HEK293 (cell line): ENCODE measurements at regions not wholly inside any gene's neighbourhood (a gene's known extent, or its start where the extent isn't known, plus 50 kb on each side); places are given as distances from the start of the nearest gene placed in this dataset.
A peak's percentile ranks its signal among the peaks of the same experiment; 100 is the strongest.

ENCODE experiments used
- CTCF ChIA-PET: fragments of 350-600 bp; formaldehyde crosslinking; extraction: SDS; loops from one replicate; lab custom pipeline; 2021; ENCODE audit warnings: antibody characterized with exemption; lab: Yijun Ruan, JAX
- POLR2A ChIA-PET: fragments of 300-600 bp; formaldehyde crosslinking; extraction: SDS; loops from one replicate; lab custom pipeline; 2020; ENCODE audit warnings: antibody characterized with exemption, inconsistent platforms; lab: Yijun Ruan, JAX
- H3K27ac ChIP-seq: fragments of 200-500 bp; sonication (Bioruptor generic); 2 replicates; pipeline ENCODE4 v1.5.1; 2014; ENCODE audit warnings: low read depth, low read length, control low read depth, inconsistent platforms; ENCODE audit errors: extremely low read depth
- H3K36me3 ChIP-seq, 2 experiments: fragments of 200-500 bp in 1 of 2; sonication (Bioruptor generic) in 1 of 2; 1 replicate in 1 of 2; 2 replicates in 1 of 2; pipeline ENCODE4 v1.5.1; 2014 to 2017; ENCODE audit warnings: inconsistent platforms in 2 of 2, low read length in 2 of 2; ENCODE audit not compliant: control insufficient read depth in 2 of 2, insufficient read depth in 1 of 2
- H3K4me1 ChIP-seq: fragments of 200-500 bp; sonication (Bioruptor generic); 2 replicates; pipeline ENCODE4 v1.5.1; 2014; ENCODE audit warnings: mild to moderate bottlenecking, low read length, inconsistent platforms; ENCODE audit not compliant: control insufficient read depth, insufficient read depth
- H3K4me3 ChIP-seq: 2 replicates; pipeline ENCODE4 v1.5.1; 2011; ENCODE audit warnings: low read depth, mild to moderate bottlenecking, control low read depth, low read length, moderate library complexity
- H3K9me3 ChIP-seq: fragments of 200-500 bp; sonication (Bioruptor generic); 2 replicates; pipeline ENCODE4 v1.5.1; 2014; ENCODE audit warnings: low read depth, low read length, inconsistent platforms; ENCODE audit not compliant: control insufficient read depth, insufficient read depth
- ATF2 ChIP-seq: fragments of 450-650 bp; formaldehyde crosslinking; IDR thresholded peaks from 2 replicates; pipeline ENCODE4 v1.5.1; 2016; ENCODE audit warnings: missing biosample characterization, missing genetic modification characterization, low read depth
- GLI2 ChIP-seq: fragments of 450-650 bp; formaldehyde crosslinking; IDR thresholded peaks from 2 replicates; pipeline ENCODE4; 2017; ENCODE audit warnings: missing biosample characterization, missing genetic modification characterization, low read depth, borderline replicate concordance
- GLIS1 ChIP-seq: fragments of 450-650 bp; formaldehyde crosslinking; IDR thresholded peaks from 2 replicates; pipeline ENCODE4 v1.5.1; 2016; ENCODE audit warnings: missing biosample characterization, missing genetic modification characterization
- HIC1 ChIP-seq: fragments of 450-650 bp; formaldehyde crosslinking; IDR thresholded peaks from 2 replicates; pipeline ENCODE4 v1.5.1; 2016; ENCODE audit warnings: missing biosample characterization, missing genetic modification characterization
- HOXD13 ChIP-seq: sonication (generic); formaldehyde crosslinking; IDR thresholded peaks from 2 replicates; pipeline ENCODE4 v1.8.0; 2022; ENCODE audit warnings: missing genetic modification reagents, borderline replicate concordance
- KLF10 ChIP-seq: fragments of 450-650 bp; IDR thresholded peaks from 2 replicates; pipeline ENCODE4 v1.5.1; 2018; ENCODE audit warnings: missing biosample characterization, mild to moderate bottlenecking, missing genetic modification characterization
- SCRT1 ChIP-seq: fragments of 450-650 bp; formaldehyde crosslinking; IDR thresholded peaks from 2 replicates; pipeline ENCODE4 v1.5.1; 2016; ENCODE audit warnings: missing biosample characterization, missing genetic modification characterization, borderline replicate concordance
- SETDB1 ChIP-seq: IDR thresholded peaks from one replicate; pipeline ENCODE4 v1.6.1; 2017; ENCODE audit warnings: mild to moderate bottlenecking, low read length, moderate library complexity, mixed read lengths; ENCODE audit not compliant: insufficient read length
- SP7 ChIP-seq: fragments of 450-650 bp; formaldehyde crosslinking; IDR thresholded peaks from 2 replicates; pipeline ENCODE4 v1.5.1; 2016; ENCODE audit warnings: missing biosample characterization, missing genetic modification characterization
- ZBTB26 ChIP-seq: fragments of 450-650 bp; formaldehyde crosslinking; optimal IDR thresholded peaks from 2 replicates; pipeline ENCODE3; 2016; ENCODE audit warnings: missing biosample characterization, mild to moderate bottlenecking, missing genetic modification characterization
- ZBTB7A ChIP-seq: fragments of 450-650 bp; formaldehyde crosslinking; IDR thresholded peaks from 2 replicates; pipeline ENCODE4 v1.5.1; 2016; ENCODE audit warnings: low read depth, missing biosample characterization, missing genetic modification characterization
- ZFP69B ChIP-seq: fragments of 450-650 bp; formaldehyde crosslinking; IDR thresholded peaks from 2 replicates; pipeline ENCODE4 v1.5.1; 2016; ENCODE audit warnings: missing biosample characterization, missing genetic modification characterization
- ZNF10 ChIP-seq: fragments of 450-650 bp; formaldehyde crosslinking; IDR thresholded peaks from 2 replicates; pipeline ENCODE4 v1.5.1; 2017; ENCODE audit warnings: missing biosample characterization, missing genetic modification characterization
- ZNF433 ChIP-seq: fragments of 450-650 bp; formaldehyde crosslinking; IDR thresholded peaks from 2 replicates; pipeline ENCODE4 v1.5.1; 2016; ENCODE audit warnings: missing biosample characterization, missing genetic modification characterization, low read depth
- ZNF488 ChIP-seq: fragments of 450-650 bp; formaldehyde crosslinking; IDR thresholded peaks from 2 replicates; pipeline ENCODE4 v1.5.1; 2016; ENCODE audit warnings: missing biosample characterization, missing genetic modification characterization
- ZNF518A ChIP-seq: fragments of 450-650 bp; formaldehyde crosslinking; conservative IDR thresholded peaks from 2 replicates; pipeline ENCODE4 v1.5.1; 2016; ENCODE audit warnings: low read depth, missing biosample characterization, missing genetic modification characterization
- TF ChIP-seq, protein P1 (sequence below): fragments of 450-650 bp; formaldehyde crosslinking; IDR thresholded peaks from 2 replicates; pipeline ENCODE4 v1.5.1; 2017; ENCODE audit warnings: missing biosample characterization, missing genetic modification characterization
- TF ChIP-seq, protein P2 (sequence below): fragments of 450-650 bp; formaldehyde crosslinking; IDR thresholded peaks from 2 replicates; pipeline ENCODE4 v1.5.1; 2016; ENCODE audit warnings: missing biosample characterization, missing genetic modification characterization

DNA sequence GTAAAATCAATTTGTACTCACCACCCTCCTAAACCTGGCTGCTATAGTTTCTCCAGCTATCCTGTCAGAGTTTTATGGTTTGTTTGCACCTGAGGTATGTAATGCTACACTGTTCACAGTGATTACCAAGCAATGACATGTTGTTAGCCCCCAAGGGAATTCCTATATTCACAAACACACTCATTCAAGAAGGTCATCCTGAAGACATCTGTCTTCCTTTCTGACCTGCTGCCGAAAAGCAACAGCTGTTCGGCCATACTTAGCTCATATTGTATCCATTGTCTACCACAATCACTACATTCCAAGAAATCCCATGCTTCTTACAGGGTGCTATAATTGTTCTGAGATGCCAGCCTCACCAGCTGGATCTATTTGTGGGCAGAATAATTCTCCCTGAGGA lies 160.1 kb upstream of the GYPA start:
- CTCF ChIA-PET: no interaction called here
- Histone ChIP-seq H3K4me3 (no peak overlapping the region), H3K27ac (no peak overlapping the region), H3K36me3 (no peaks in the 10 kb centered on the region), H3K9me3 (no peaks in the 10 kb centered on the region), H3K4me1 (no peaks in the 10 kb centered on the region)
- POLR2A ChIA-PET: no interaction called here
- no peak for TF ChIP-seq ZNF433 (tag by site-specific recombination)
- no peak for TF ChIP-seq SETDB1
- TF ChIP-seq HOXD13 (CRISPR knock-in tag): no peak
- TF ChIP-seq ZBTB26 (tag by site-specific recombination): no peak
- TF ChIP-seq, protein P1, sequence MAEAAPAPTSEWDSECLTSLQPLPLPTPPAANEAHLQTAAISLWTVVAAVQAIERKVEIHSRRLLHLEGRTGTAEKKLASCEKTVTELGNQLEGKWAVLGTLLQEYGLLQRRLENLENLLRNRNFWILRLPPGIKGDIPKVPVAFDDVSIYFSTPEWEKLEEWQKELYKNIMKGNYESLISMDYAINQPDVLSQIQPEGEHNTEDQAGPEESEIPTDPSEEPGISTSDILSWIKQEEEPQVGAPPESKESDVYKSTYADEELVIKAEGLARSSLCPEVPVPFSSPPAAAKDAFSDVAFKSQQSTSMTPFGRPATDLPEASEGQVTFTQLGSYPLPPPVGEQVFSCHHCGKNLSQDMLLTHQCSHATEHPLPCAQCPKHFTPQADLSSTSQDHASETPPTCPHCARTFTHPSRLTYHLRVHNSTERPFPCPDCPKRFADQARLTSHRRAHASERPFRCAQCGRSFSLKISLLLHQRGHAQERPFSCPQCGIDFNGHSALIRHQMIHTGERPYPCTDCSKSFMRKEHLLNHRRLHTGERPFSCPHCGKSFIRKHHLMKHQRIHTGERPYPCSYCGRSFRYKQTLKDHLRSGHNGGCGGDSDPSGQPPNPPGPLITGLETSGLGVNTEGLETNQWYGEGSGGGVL: no peak
- TF ChIP-seq, protein P2, sequence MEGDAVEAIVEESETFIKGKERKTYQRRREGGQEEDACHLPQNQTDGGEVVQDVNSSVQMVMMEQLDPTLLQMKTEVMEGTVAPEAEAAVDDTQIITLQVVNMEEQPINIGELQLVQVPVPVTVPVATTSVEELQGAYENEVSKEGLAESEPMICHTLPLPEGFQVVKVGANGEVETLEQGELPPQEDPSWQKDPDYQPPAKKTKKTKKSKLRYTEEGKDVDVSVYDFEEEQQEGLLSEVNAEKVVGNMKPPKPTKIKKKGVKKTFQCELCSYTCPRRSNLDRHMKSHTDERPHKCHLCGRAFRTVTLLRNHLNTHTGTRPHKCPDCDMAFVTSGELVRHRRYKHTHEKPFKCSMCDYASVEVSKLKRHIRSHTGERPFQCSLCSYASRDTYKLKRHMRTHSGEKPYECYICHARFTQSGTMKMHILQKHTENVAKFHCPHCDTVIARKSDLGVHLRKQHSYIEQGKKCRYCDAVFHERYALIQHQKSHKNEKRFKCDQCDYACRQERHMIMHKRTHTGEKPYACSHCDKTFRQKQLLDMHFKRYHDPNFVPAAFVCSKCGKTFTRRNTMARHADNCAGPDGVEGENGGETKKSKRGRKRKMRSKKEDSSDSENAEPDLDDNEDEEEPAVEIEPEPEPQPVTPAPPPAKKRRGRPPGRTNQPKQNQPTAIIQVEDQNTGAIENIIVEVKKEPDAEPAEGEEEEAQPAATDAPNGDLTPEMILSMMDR (tag by site-specific recombination): no peak
- TF ChIP-seq ZNF10 (tag by site-specific recombination): no peak
- no peak for TF ChIP-seq ZNF488 (tag by site-specific recombination)
- TF ChIP-seq GLI2: no peak
- no peak for TF ChIP-seq SCRT1 (tag by site-specific recombination)

DNA sequence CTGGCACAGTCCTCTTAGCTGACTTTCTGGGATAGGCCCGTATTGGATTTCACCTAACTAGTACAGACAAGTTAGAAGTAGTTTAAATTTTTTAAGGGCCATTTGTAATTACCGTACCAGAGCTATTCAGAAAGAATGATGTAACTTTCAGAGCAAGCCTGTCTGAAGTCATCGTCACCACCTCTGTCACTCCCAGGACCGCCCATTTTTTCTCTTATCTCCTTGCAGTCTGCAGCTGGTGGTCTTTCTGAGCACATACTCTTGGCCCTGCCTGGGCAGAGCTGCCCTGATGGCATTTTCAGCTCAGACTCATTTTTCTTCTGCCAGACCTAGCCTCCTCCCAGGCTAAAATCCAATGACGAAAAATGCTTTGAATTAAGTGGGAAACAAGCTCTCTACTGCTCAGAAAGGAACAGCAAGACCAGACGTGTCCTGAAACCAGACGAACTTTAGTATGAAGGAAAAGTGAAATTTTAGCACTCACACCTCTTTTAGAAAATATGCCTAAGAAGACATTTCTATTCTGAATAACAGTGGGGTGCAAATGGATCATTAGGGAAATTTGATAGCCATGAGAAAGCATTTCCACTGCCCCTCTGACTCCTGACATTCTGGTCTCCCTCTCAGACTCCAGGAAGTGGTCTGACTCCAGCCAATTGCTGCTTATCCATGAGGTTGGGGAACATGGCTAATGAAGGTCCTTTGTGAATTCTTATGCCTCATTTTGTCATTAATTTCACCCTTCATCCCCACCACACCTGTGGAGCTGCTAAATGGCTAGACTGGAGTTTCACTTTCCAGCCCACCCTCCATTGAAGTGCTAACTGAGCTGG lies 162.4 kb upstream of the GYPA start:
- CTCF ChIA-PET: interaction anchor here (0.7 kb wide), 1 partner anchor 10 kb away, joined by 3 read pairs; no protein-coding TSS in a partner anchor
- no peaks in the 10 kb centered on the region for H3K4me1 ChIP-seq
- POLR2A ChIA-PET: no interaction called here
- H3K4me3 ChIP-seq: no peak overlapping the region
- no peaks in the 10 kb centered on the region for H3K9me3 ChIP-seq
- no peaks in the 10 kb centered on the region for H3K36me3 ChIP-seq
- no peak overlapping the region for H3K27ac ChIP-seq
- TF ChIP-seq ZFP69B (tag by site-specific recombination) (peak; percentile 61; the same call in 1 of the 2 replicates), GLIS1 (tag by site-specific recombination) (peak; percentile 34; the same call in 1 of the 2 replicates), SP7 (tag by site-specific recombination) (peak; percentile 72), HIC1 (tag by site-specific recombination) (peak; percentile 22; the same call in 1 of the 2 replicates), ATF2 (0 out of 2 replicates have a peak, but pooled peaks have one; percentile 27), KLF10 (tag by site-specific recombination) (peak; percentile 24; the same call in 1 of the 2 replicates), ZBTB7A (no peak), ZNF518A (tag by site-specific recombination) (0 out of 2 replicates have a peak, but pooled peaks have one; percentile 19)
